Loucy (cell line): ENCODE measurements at regions not wholly inside any gene's neighbourhood (a gene's known extent, or its start where the extent isn't known, plus 50 kb on each side); places are given as distances from the start of the nearest gene placed in this dataset.

Experiments
- CTCF ChIP-seq: fragments of 200-600 bp; sonication (generic); conservative IDR thresholded peaks from 2 replicates; pipeline ENCODE4 v1.5.1; 2014; ENCODE audit warnings: mild to moderate bottlenecking, antibody characterized with exemption, low read length
- EZH2phosphoT487 ChIP-seq: fragments of 200-600 bp; IDR thresholded peaks from 2 replicates; pipeline ENCODE4 v1.6.1; 2018; ENCODE audit warnings: antibody characterized with exemption, mild to moderate bottlenecking, moderate library complexity, borderline replicate concordance

- TF ChIP-seq EZH2phosphoT487 (no peak), CTCF (no peak)
Measured at GRCh38 chr6:1009103-1009502, 302.8 kb upstream of the FOXQ1 start.
